ENCODE measurements at regions not wholly inside any gene's neighbourhood (a gene's known extent, or its start where the extent isn't known, plus 50 kb on each side); places are given as distances from the start of the nearest gene placed in this dataset.

DNA sequence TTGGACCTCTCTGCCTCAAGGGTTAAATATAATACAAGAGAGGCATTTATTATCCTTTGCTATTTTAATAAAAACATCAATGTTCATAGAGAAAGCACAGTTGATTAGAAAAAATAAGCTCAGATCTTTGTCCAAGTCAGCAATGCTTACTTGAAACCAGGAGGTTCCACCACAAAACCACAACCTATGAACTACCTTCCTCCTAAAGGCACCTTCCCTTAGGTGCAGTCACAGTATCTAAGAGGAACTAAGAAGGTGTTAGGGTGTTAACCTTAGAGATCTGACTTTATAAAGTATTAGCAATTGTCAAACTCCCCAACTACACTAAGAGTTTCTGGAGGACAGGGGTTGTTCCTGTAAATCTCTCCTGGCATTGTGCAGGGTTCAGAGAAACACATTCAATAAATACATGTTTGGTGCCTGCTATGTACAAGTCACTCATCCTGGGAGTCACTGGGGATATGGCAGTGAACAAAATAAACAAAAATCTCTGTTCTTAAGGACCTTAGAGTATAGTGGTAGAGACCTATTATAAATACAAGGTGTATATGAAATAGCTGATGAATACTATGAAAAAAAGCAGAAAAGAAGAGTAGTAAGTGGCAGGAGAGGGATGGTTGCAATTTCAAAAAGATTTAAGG, 208.6 kb downstream of the NFKBIZ start:
- TF ChIP-seq, protein P1, sequence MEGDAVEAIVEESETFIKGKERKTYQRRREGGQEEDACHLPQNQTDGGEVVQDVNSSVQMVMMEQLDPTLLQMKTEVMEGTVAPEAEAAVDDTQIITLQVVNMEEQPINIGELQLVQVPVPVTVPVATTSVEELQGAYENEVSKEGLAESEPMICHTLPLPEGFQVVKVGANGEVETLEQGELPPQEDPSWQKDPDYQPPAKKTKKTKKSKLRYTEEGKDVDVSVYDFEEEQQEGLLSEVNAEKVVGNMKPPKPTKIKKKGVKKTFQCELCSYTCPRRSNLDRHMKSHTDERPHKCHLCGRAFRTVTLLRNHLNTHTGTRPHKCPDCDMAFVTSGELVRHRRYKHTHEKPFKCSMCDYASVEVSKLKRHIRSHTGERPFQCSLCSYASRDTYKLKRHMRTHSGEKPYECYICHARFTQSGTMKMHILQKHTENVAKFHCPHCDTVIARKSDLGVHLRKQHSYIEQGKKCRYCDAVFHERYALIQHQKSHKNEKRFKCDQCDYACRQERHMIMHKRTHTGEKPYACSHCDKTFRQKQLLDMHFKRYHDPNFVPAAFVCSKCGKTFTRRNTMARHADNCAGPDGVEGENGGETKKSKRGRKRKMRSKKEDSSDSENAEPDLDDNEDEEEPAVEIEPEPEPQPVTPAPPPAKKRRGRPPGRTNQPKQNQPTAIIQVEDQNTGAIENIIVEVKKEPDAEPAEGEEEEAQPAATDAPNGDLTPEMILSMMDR (IDR thresholded peaks at IDR 0.05; ENCODE audit: extremely low read depth in 1 of 2, insufficient read depth in 1 of 2, low read depth in 1 of 2, low read length in 2 of 2) = no peak
- no peak for TF ChIP-seq POLR2A (IDR thresholded peaks at IDR 0.05; ENCODE audit: low read depth, low read length)
- no peak for TF ChIP-seq MYC (IDR thresholded peaks at IDR 0.05; ENCODE audit: low read depth, low read length)
- TF ChIP-seq, protein P2, sequence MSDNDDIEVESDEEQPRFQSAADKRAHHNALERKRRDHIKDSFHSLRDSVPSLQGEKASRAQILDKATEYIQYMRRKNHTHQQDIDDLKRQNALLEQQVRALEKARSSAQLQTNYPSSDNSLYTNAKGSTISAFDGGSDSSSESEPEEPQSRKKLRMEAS (IDR thresholded peaks at IDR 0.05; ENCODE audit: insufficient read depth, insufficient read length) = no peak
